ENCODE measurements at regions not wholly inside any gene's neighbourhood (a gene's known extent, or its start where the extent isn't known, plus 50 kb on each side); places are given as distances from the start of the nearest gene placed in this dataset.

DNA sequence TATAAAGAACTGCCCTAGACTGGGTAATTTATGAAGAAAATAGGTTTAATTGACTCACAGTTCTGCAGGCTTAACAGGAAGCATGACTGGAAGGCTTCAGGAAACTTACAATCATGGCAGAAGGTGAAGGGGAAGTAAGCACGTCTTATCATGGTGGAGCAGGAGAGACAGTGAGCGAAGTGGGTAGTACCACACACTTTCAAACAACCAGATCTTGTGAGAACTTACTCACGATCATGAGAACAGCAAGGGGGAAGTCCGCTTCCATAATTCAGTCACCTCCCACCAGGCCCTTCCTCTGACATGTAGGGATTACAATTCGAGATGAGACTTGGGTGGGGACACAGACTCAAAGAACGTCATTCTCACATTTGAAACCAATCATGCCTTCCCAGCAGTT lies 260.1 kb upstream of the FAM98A start:
- H3F3A ChIP-seq (ENCODE audit: insufficient read depth, low read depth), result no peaks in the 10 kb centered on the region
- no peak overlapping the region for H3K4me3 ChIP-seq
- no peak overlapping the region for H3K27ac ChIP-seq
- no peaks in the 10 kb centered on the region for H3K4me1 ChIP-seq (replicated peaks; ENCODE audit: insufficient read depth)
- no peak for TF ChIP-seq EZH2 (IDR thresholded peaks at IDR 0.05; ENCODE audit: low read depth)
- TF ChIP-seq, protein P1, sequence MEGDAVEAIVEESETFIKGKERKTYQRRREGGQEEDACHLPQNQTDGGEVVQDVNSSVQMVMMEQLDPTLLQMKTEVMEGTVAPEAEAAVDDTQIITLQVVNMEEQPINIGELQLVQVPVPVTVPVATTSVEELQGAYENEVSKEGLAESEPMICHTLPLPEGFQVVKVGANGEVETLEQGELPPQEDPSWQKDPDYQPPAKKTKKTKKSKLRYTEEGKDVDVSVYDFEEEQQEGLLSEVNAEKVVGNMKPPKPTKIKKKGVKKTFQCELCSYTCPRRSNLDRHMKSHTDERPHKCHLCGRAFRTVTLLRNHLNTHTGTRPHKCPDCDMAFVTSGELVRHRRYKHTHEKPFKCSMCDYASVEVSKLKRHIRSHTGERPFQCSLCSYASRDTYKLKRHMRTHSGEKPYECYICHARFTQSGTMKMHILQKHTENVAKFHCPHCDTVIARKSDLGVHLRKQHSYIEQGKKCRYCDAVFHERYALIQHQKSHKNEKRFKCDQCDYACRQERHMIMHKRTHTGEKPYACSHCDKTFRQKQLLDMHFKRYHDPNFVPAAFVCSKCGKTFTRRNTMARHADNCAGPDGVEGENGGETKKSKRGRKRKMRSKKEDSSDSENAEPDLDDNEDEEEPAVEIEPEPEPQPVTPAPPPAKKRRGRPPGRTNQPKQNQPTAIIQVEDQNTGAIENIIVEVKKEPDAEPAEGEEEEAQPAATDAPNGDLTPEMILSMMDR (conservative IDR thresholded peaks at IDR 0.05), result no peak
- CTCF ChIA-PET, result no interaction called here
- H3K27me3 ChIP-seq (ENCODE audit: insufficient read depth, low read depth), result no peaks in the 10 kb centered on the region; the same call in 1 of the 2 replicates
- H2AFZ ChIP-seq, result no peak overlapping the region
- no peaks in the 10 kb centered on the region for H4K20me1 ChIP-seq (ENCODE audit: insufficient read depth)
- POLR2A ChIA-PET (ENCODE audit: unreplicated experiment), result no interaction called here
- H3K9me2 ChIP-seq (ENCODE audit: insufficient read depth), result no peaks in the 10 kb centered on the region
- H3K36me3 ChIP-seq (ENCODE audit: low read depth), result no peaks in the 10 kb centered on the region
- intact Hi-C loops (cut with micrococcal nuclease; ENCODE audit: unreplicated experiment), result no loop called here
- no peaks in the 10 kb centered on the region for H3K9me3 ChIP-seq (ENCODE audit: insufficient read depth, low read depth)
- no TSS peak for BruUV-seq (replicated peaks)
- no peak for DNase-seq
- no peak overlapping the region for H3K4me2 ChIP-seq
- H3K79me2 ChIP-seq (ENCODE audit: low read depth), result no peaks in the 10 kb centered on the region

DNA sequence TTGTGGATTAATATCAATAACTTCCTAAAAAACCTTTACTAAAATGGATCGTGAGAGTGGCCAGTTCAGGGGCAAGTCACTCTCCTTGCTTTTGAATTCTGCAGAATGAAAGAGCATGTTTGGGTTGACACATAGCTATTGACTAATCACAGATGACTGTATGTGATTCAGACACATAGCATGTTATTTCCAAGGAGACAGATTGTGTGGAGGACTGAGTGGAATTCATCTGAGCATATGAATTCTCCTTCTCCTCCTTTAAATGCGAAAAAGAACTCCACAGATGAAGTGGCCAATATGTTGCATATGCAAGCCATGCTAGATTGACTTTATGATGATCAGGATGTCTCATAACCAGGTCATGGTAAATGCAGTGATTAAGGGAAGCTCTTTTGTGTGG lies 249.4 kb upstream of the FAM98A start:
- Histone ChIP-seq H3K27me3 (ENCODE audit: insufficient read depth, low read depth) (no peaks in the 10 kb centered on the region), H3K27ac (no peak overlapping the region), H3K4me2 (no peak overlapping the region), H3F3A (ENCODE audit: insufficient read depth, low read depth) (no peaks in the 10 kb centered on the region), H3K9me3 (ENCODE audit: insufficient read depth, low read depth) (no peaks in the 10 kb centered on the region), H4K20me1 (ENCODE audit: insufficient read depth) (no peaks in the 10 kb centered on the region), H3K9me2 (ENCODE audit: insufficient read depth) (no peaks in the 10 kb centered on the region), H3K4me1 (replicated peaks; ENCODE audit: insufficient read depth) (no peaks in the 10 kb centered on the region), H3K36me3 (ENCODE audit: low read depth) (no peaks in the 10 kb centered on the region), H3K79me2 (ENCODE audit: low read depth) (no peaks in the 10 kb centered on the region), H3K4me3 (no peak overlapping the region), H2AFZ (no peak overlapping the region)
- POLR2A ChIA-PET (ENCODE audit: unreplicated experiment), result no interaction called here
- CTCF ChIA-PET, result no interaction called here
- BruUV-seq (replicated peaks), result no TSS peak
- intact Hi-C loops (cut with micrococcal nuclease; ENCODE audit: unreplicated experiment), result no loop called here
- TF ChIP-seq, protein P1 (conservative IDR thresholded peaks at IDR 0.05), result no peak
- no peak for DNase-seq

DNA sequence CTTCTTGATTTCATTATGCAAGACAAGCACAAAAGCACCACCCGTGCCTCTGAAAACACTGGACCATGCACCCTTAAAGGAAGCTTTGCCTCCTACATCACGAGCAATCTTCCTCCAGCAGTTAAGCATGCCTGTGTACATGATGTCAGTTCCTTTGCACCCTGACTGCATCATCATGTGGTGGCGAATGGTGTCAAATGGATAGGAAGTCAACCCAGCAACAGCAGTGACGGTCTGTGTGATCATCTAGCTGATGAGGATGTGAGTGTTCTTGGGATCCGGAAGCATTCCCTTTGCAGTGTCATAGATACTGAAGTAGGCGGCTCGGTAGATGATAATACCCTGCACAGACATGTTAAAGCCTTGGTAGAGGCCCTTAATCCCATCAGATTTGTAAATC lies 240.7 kb upstream of the FAM98A start:
- TF ChIP-seq EZH2 (IDR thresholded peaks at IDR 0.05; ENCODE audit: low read depth), result no peak
- H3K9me3 ChIP-seq (ENCODE audit: insufficient read depth, low read depth), result no peaks in the 10 kb centered on the region
- H3K79me2 ChIP-seq (ENCODE audit: low read depth), result no peaks in the 10 kb centered on the region
- ChIA-PET CTCF (no interaction called here), POLR2A (ENCODE audit: unreplicated experiment) (no interaction called here)
- no peak overlapping the region for H3K27ac ChIP-seq
- BruUV-seq (replicated peaks), result no TSS peak
- no peaks in the 10 kb centered on the region for H3K4me1 ChIP-seq (replicated peaks; ENCODE audit: insufficient read depth)
- H3K36me3 ChIP-seq (ENCODE audit: low read depth), result no peaks in the 10 kb centered on the region
- no peak overlapping the region for H3K4me3 ChIP-seq
- no peaks in the 10 kb centered on the region for H4K20me1 ChIP-seq (ENCODE audit: insufficient read depth)
- no peaks in the 10 kb centered on the region for H3F3A ChIP-seq (ENCODE audit: insufficient read depth, low read depth)
- H2AFZ ChIP-seq, result no peak overlapping the region
- DNase-seq, result no peak
- intact Hi-C loops (cut with micrococcal nuclease; ENCODE audit: unreplicated experiment), result no loop called here
- no peak overlapping the region for H3K4me2 ChIP-seq
- no peaks in the 10 kb centered on the region for H3K9me2 ChIP-seq (ENCODE audit: insufficient read depth)
- peaks cover 26% of the 10 kb centered on the region; the same call in 1 of the 2 replicates for H3K27me3 ChIP-seq (ENCODE audit: insufficient read depth, low read depth)

DNA sequence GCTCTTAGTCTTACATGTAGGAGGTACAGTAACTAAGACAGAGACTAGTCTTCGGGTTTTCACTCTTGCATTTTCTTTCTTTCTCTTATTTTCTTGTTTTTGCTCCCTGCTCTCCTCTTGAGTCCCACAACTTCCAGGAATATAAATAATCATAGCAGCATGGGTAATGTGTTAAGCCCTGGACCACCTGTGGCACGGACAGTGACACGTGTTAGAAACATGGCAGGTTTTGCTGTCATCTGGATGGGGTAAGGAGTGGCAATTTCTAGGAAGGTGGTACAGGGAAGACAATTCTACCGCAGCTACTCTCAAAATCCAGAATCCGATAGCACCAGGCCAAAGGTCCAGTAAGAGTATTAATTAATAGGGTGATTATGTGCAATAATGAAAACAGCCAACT lies 237.5 kb upstream of the FAM98A start:
- CTCF ChIA-PET, result no interaction called here
- Histone ChIP-seq H3K4me1 (replicated peaks; ENCODE audit: insufficient read depth) (no peaks in the 10 kb centered on the region), H3K9me2 (ENCODE audit: insufficient read depth) (no peaks in the 10 kb centered on the region), H3K36me3 (ENCODE audit: low read depth) (no peaks in the 10 kb centered on the region), H3K9me3 (ENCODE audit: insufficient read depth, low read depth) (no peaks in the 10 kb centered on the region), H3K4me3 (no peak overlapping the region), H3K27ac (no peak overlapping the region), H3F3A (ENCODE audit: insufficient read depth, low read depth) (no peaks in the 10 kb centered on the region), H3K4me2 (no peak overlapping the region), H4K20me1 (ENCODE audit: insufficient read depth) (no peaks in the 10 kb centered on the region), H2AFZ (no peak overlapping the region), H3K27me3 (ENCODE audit: insufficient read depth, low read depth) (peaks cover 28% of the 10 kb centered on the region; the same call in 1 of the 2 replicates), H3K79me2 (ENCODE audit: low read depth) (no peaks in the 10 kb centered on the region)
- DNase-seq, result no peak
- intact Hi-C loops (cut with micrococcal nuclease; ENCODE audit: unreplicated experiment), result no loop called here
- POLR2A ChIA-PET (ENCODE audit: unreplicated experiment), result no interaction called here
- no TSS peak for BruUV-seq (replicated peaks)
- TF ChIP-seq EZH2 (IDR thresholded peaks at IDR 0.05; ENCODE audit: low read depth), result no peak
- TF ChIP-seq, protein P1 (conservative IDR thresholded peaks at IDR 0.05), result no peak

Data from PC-9 (cell line).